Neural crest cell (in vitro differentiated cells): ENCODE measurements at regions not wholly inside any gene's neighbourhood (a gene's known extent, or its start where the extent isn't known, plus 50 kb on each side); places are given as distances from the start of the nearest gene placed in this dataset.
A peak's percentile ranks its signal among the peaks of the same experiment; 100 is the strongest.

Experiments
- DNase-seq: peaks from one replicate; pipeline ENCODE4 v3.0.0; 2021; ENCODE audit warnings: low read depth, mixed read lengths, low spot score
- H3K27ac Mint-ChIP-seq: one replicate; pipeline ENCODE4 v1.8.0; 2021; ENCODE audit warnings: mild to moderate bottlenecking, mixed read lengths; ENCODE audit not compliant: unreplicated experiment
- H3K27me3 Mint-ChIP-seq: 2 replicates; pipeline ENCODE4 v1.8.0; 2021; ENCODE audit warnings: low read depth, mild to moderate bottlenecking, mixed read lengths
- H3K36me3 Mint-ChIP-seq: 2 replicates; pipeline ENCODE4 v1.8.0; 2021; ENCODE audit warnings: low read depth, mild to moderate bottlenecking, mixed read lengths
- H3K4me1 Mint-ChIP-seq: 2 replicates; pipeline ENCODE4 v1.8.0; 2021; ENCODE audit warnings: mixed read lengths
- H3K4me3 Mint-ChIP-seq: one replicate; pipeline ENCODE4 v1.8.0; 2021; ENCODE audit warnings: mild to moderate bottlenecking, mixed read lengths
- H3K9me3 Mint-ChIP-seq: 2 replicates; pipeline ENCODE4 v1.8.0; 2021; ENCODE audit warnings: mixed read lengths
- TF ChIP-seq, protein P1 (sequence below): fragments of 200-600 bp; sonication (generic); conservative IDR thresholded peaks from 2 replicates; pipeline ENCODE4 v1.5.0; 2021; ENCODE audit warnings: antibody characterized with exemption, mild to moderate bottlenecking

DNA sequence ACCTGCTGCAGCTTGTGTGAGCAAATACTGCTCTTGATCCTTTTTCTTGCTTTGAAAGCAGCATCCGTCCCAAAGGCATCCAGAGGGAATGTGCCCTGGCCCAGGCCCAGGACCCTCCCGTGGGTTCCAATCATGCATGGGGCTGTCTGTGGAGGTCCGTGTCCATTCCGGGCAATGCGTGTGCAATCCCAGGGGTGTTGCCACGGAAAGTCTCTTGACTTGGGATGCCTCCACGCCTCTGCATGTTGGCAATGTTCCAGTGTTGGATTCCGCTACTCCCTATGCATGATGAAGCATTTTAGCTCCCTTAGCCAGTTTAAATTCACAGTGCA is 105.7 kb downstream of the SNRPN start:
- Mint-ChIP-seq H3K27ac (no peak overlapping the region), H3K4me3 (peak overlapping the region; percentile 49), H3K27me3 (peaks cover 4% of the 10 kb centered on the region), H3K36me3 (peaks cover 99% of the 10 kb centered on the region), H3K9me3 (peaks cover 47% of the 10 kb centered on the region), H3K4me1 (no peaks in the 10 kb centered on the region)
- TF ChIP-seq, protein P1, sequence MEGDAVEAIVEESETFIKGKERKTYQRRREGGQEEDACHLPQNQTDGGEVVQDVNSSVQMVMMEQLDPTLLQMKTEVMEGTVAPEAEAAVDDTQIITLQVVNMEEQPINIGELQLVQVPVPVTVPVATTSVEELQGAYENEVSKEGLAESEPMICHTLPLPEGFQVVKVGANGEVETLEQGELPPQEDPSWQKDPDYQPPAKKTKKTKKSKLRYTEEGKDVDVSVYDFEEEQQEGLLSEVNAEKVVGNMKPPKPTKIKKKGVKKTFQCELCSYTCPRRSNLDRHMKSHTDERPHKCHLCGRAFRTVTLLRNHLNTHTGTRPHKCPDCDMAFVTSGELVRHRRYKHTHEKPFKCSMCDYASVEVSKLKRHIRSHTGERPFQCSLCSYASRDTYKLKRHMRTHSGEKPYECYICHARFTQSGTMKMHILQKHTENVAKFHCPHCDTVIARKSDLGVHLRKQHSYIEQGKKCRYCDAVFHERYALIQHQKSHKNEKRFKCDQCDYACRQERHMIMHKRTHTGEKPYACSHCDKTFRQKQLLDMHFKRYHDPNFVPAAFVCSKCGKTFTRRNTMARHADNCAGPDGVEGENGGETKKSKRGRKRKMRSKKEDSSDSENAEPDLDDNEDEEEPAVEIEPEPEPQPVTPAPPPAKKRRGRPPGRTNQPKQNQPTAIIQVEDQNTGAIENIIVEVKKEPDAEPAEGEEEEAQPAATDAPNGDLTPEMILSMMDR = no peak
- DNase-seq = no peak

- H3K4me3 Mint-ChIP-seq = peak overlapping the region; percentile 49
- peaks cover 4% of the 10 kb centered on the region for H3K27me3 Mint-ChIP-seq
- H3K4me1 Mint-ChIP-seq = no peaks in the 10 kb centered on the region
Observed at GRCh38 chr15:25060996-25061620, 106.3 kb downstream of the SNRPN start.

GRCh38 chr15:25061808-25062550 is 107.2 kb downstream of the SNRPN start:
- H3K27ac Mint-ChIP-seq = no peak overlapping the region

More at GRCh38 chr15:25060996-25061620, 106.3 kb downstream of the SNRPN start:
- DNase-seq = no peak
- peaks cover 46% of the 10 kb centered on the region for H3K9me3 Mint-ChIP-seq
- H3K27ac Mint-ChIP-seq = no peak overlapping the region
- TF ChIP-seq, protein P1 = no peak
- peaks cover 99% of the 10 kb centered on the region for H3K36me3 Mint-ChIP-seq

DNA sequence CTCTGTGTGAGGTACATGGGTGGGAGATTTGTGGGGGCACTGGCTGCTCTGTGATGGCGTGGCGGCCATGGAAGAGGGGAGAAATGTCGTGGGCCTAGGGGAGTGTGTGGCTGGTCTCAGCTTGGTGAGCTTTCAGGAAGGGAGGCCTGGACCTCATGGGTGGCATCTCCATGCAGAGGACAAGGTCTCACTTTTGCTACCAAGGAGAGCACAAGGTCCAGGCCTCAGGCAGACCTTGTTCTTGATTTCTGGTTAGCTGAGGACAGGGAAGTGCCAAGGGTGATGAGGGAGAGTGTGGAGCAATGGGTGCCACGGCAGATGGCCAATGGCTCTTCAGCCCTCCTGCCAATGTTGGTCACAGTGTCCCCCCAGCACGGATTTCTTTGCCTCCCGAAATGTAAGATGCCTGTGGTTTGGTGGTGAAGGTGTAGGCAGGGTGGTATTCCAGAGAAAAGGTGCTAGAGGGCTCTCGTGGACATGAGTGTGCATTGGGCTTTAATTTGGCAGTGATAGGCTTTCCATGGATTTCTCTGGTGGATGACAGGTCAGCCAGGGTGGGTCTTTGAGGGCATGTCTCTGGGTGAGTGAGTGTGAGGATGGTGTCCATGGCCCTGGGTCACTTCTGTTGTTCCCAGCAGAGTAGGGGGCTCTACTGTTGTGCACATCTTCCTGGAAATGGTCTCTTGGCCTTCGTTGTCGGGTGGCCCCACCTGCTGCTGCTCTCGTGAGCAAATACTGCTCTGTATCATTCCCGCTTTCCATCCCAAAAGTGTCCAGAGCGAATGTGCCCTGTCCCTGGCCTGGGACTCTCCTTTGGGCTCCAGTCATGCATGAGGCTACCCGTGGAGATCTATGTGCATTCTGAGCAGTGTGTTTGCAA is 108.0 kb downstream of the SNRPN start:
- no peaks in the 10 kb centered on the region for H3K4me1 Mint-ChIP-seq
- peaks cover 4% of the 10 kb centered on the region for H3K27me3 Mint-ChIP-seq
- TF ChIP-seq, protein P1 = no peak
- no peak overlapping the region for H3K27ac Mint-ChIP-seq
- peaks cover 53% of the 10 kb centered on the region for H3K9me3 Mint-ChIP-seq
- DNase-seq = no peak
- H3K36me3 Mint-ChIP-seq = peaks cover 99% of the 10 kb centered on the region
- H3K4me3 Mint-ChIP-seq = no peak overlapping the region

More at GRCh38 chr15:25061808-25062550, 107.2 kb downstream of the SNRPN start:
- TF ChIP-seq, protein P1 = no peak
- peaks cover 4% of the 10 kb centered on the region for H3K27me3 Mint-ChIP-seq
- H3K9me3 Mint-ChIP-seq = peaks cover 53% of the 10 kb centered on the region
- peaks cover 99% of the 10 kb centered on the region for H3K36me3 Mint-ChIP-seq
- no peak for DNase-seq
- no peak overlapping the region for H3K4me3 Mint-ChIP-seq
- H3K4me1 Mint-ChIP-seq = no peaks in the 10 kb centered on the region

- Mint-ChIP-seq H3K27me3 (peaks cover 2% of the 10 kb centered on the region), H3K4me1 (no peaks in the 10 kb centered on the region), H3K27ac (no peak overlapping the region), H3K36me3 (peaks cover 100% of the 10 kb centered on the region), H3K4me3 (no peak overlapping the region), H3K9me3 (peaks cover 50% of the 10 kb centered on the region)
- DNase-seq = no peak
- TF ChIP-seq, protein P1 = no peak
Observed at GRCh38 chr15:25065286-25065685, 110.5 kb downstream of the SNRPN start.
